Thyroid gland (tissue), 4 donors: ENCODE measurements at regions not wholly inside any gene's neighbourhood (a gene's known extent, or its start where the extent isn't known, plus 50 kb on each side); places are given as distances from the start of the nearest gene placed in this dataset.
A peak's percentile ranks its signal among the peaks of the same experiment; 100 is the strongest.

Source experiments
- DNase-seq, 2 donors: peaks; one replicate each; pipeline ENCODE4 v3.0.0-alpha.2; 2019
- H3K27ac ChIP-seq, 3 donors: fragments of 200-600 bp; sonication (generic); 1 replicate in 2 of 3; 2 replicates in 1 of 3; pipeline ENCODE4 v1.5.1; 2016 to 2019; ENCODE audit warnings: mild to moderate bottlenecking in 1 of 3, moderate library complexity in 1 of 3
- H3K27me3 ChIP-seq: fragments of 200-600 bp; sonication (generic); one replicate; pipeline ENCODE4 v1.5.1; 2019
- H3K36me3 ChIP-seq, 2 donors: fragments of 200-600 bp; sonication (generic); one replicate each; pipeline ENCODE4 v1.5.1; 2016 to 2019
- H3K4me1 ChIP-seq, 2 donors: fragments of 200-600 bp; sonication (generic); one replicate each; pipeline ENCODE4 v1.5.1; 2017 to 2019
- H3K4me3 ChIP-seq, 3 donors: fragments of 200-600 bp; sonication (generic); replicated peaks in 1 of 3; 1 replicate in 2 of 3; 2 replicates in 1 of 3; pipeline ENCODE4 v1.5.1; 2016; ENCODE audit warnings: mild to moderate bottlenecking in 1 of 3
- H3K9me3 ChIP-seq: fragments of 200-600 bp; sonication (generic); one replicate; pipeline ENCODE4 v1.5.1; 2017
- CTCF ChIP-seq, 6 experiments: fragments of 200-600 bp in 3 of 6; fragments of 450-650 bp in 3 of 6; sonication (generic) in 3 of 6; IDR thresholded peaks; one replicate each; pipeline ENCODE4 v1.5.1; 2016 to 2019; ENCODE audit warnings: antibody characterized with exemption in 6 of 6, mild to moderate bottlenecking in 2 of 6, inconsistent platforms in 1 of 6, moderate library complexity in 1 of 6
- POLR2A ChIP-seq, 2 donors: fragments of 450-650 bp; IDR thresholded peaks; one replicate each; pipeline ENCODE4 v1.6.1; 2017; ENCODE audit warnings: antibody characterized with exemption in 2 of 2, mild to moderate bottlenecking in 2 of 2, moderate library complexity in 1 of 2
- WGBS, 2 donors: methylation state at CpG; one replicate each; pipeline ENCODE4 v1.1.5; 2017; 5-methylcytosine and 5-hydroxymethylcytosine counted together
- intact Hi-C: fragments of 100-400 bp; cut with DNase I; formaldehyde crosslinking; loops from one replicate; pipeline ENCODE4 v1.15.1; 2023

- TF ChIP-seq CTCF (IDR thresholded peaks at IDR 0.05), result no peak
- TF ChIP-seq POLR2A (IDR thresholded peaks at IDR 0.05), result no peak
- Histone ChIP-seq H3K27ac (no peak overlapping the region), H3K9me3 (no peaks in the 10 kb centered on the region), H3K27me3 (no peaks in the 10 kb centered on the region), H3K4me3 (no peak overlapping the region), H3K4me1 (no peaks in the 10 kb centered on the region), H3K36me3 (no peaks in the 10 kb centered on the region)
- 73 to 84% methylated on average over 9 of the region's 9 CpGs for WGBS, 2 donors
- intact Hi-C loops, result no loop called here
- no peak for DNase-seq
These were observed 51.8 kb downstream of the ASCL4 start for GRCh38 chr12:107826276-107826675.

GRCh38 chr12:107829271-107829670 lies 54.8 kb downstream of the ASCL4 start:
- H3K36me3 ChIP-seq, result no peaks in the 10 kb centered on the region
- no peak overlapping the region for H3K4me3 ChIP-seq
- TF ChIP-seq POLR2A (IDR thresholded peaks at IDR 0.05), result no peak
- no peak for TF ChIP-seq CTCF (IDR thresholded peaks at IDR 0.05)
- no peak for DNase-seq
- no peaks in the 10 kb centered on the region for H3K4me1 ChIP-seq
- no peaks in the 10 kb centered on the region for H3K27me3 ChIP-seq
- intact Hi-C loops, result no loop called here
- H3K9me3 ChIP-seq, result no peaks in the 10 kb centered on the region
- H3K27ac ChIP-seq, result no peak overlapping the region
- 43 to 100% methylated on average over 1 of the region's 1 CpG for WGBS, 2 donors

GRCh38 chr12:107832441-107832840 lies 57.9 kb downstream of the ASCL4 start:
- intact Hi-C loops, result no loop called here
- H3K4me1 ChIP-seq, result no peaks in the 10 kb centered on the region

GRCh38 chr12:107840186-107840585 lies 65.7 kb downstream of the ASCL4 start:
- Histone ChIP-seq H3K27me3 (peaks cover 16% of the 10 kb centered on the region), H3K4me1 (peaks cover 14 to 17% of the 10 kb centered on the region in 2 donors), H3K9me3 (no peaks in the 10 kb centered on the region), H3K4me3 (no peak overlapping the region), H3K27ac (no peak overlapping the region), H3K36me3 (no peaks in the 10 kb centered on the region)
- 34 to 35% methylated on average over 1 of the region's 1 CpG for WGBS, 2 donors
- no peak for TF ChIP-seq CTCF (IDR thresholded peaks at IDR 0.05)
- TF ChIP-seq POLR2A (IDR thresholded peaks at IDR 0.05), result no peak
- intact Hi-C loops, result no loop called here
- DNase-seq, result no peak

More at GRCh38 chr12:107832441-107832840, 57.9 kb downstream of the ASCL4 start:
- Histone ChIP-seq H3K4me3 (no peak overlapping the region), H3K27me3 (no peaks in the 10 kb centered on the region), H3K27ac (no peak overlapping the region), H3K36me3 (no peaks in the 10 kb centered on the region), H3K9me3 (no peaks in the 10 kb centered on the region)
- no peak for DNase-seq
- WGBS, 2 donors, result 55 to 70% methylated on average over 4 of the region's 4 CpGs
- TF ChIP-seq POLR2A (IDR thresholded peaks at IDR 0.05), result no peak
- TF ChIP-seq CTCF (IDR thresholded peaks at IDR 0.05), result no peak

- 1 to 4% methylated on average over 16 to 30 of the region's 59 CpGs for WGBS, 2 donors
- no peaks in the 10 kb centered on the region for H3K9me3 ChIP-seq
- intact Hi-C loops, result no loop called here
- H3K4me1 ChIP-seq, result peaks cover 14 to 17% of the 10 kb centered on the region in 2 donors
- H3K27ac ChIP-seq, result no peak overlapping the region
- peaks cover 16% of the 10 kb centered on the region for H3K27me3 ChIP-seq
- H3K4me3 ChIP-seq, result peak overlapping the region in 1 of 3 donors; percentile 12
- DNase-seq, result peak; percentile 17 to 24
- H3K36me3 ChIP-seq, result no peaks in the 10 kb centered on the region
- TF ChIP-seq CTCF (IDR thresholded peaks at IDR 0.05), result no peak
- TF ChIP-seq POLR2A (IDR thresholded peaks at IDR 0.05), result no peak
These were observed 69.1 kb downstream of the ASCL4 start for GRCh38 chr12:107843351-107844311.
